Epithelial cell of proximal tubule (primary cell): ENCODE measurements at regions not wholly inside any gene's neighbourhood (a gene's known extent, or its start where the extent isn't known, plus 50 kb on each side); places are given as distances from the start of the nearest gene placed in this dataset.

Experiments used
- DNase-seq: peaks from one replicate; pipeline ENCODE4 v3.0.0-alpha.2; 2011; ENCODE audit warnings: low read depth
- H3K4me3 ChIP-seq: 2 replicates; pipeline ENCODE4 v1.5.1; 2011; ENCODE audit warnings: low read depth, mild to moderate bottlenecking, low read length
- TF ChIP-seq, protein P1 (sequence below): conservative IDR thresholded peaks from 2 replicates; pipeline ENCODE4 v1.5.1; 2012; ENCODE audit warnings: low read depth, mild to moderate bottlenecking, low read length

DNA sequence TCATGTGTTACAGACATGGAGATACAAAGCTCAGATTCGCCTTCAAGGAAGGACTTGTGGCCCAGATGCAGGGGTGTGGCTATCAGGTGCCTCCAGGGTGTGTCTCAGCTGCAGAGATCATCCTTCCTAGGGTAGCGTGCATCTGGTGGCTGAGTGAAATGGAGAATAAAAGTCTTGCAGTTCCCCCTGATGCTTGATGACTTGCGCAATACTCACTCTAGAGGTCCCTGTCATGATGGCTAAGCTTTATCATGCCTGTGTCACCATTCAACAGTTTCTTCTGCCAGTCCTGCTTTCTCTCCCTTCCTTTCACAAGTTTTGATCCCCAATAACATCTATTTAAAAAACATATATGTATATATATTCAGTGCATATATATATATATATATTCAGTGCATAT lies 228.1 kb downstream of the PAX1 start:
- TF ChIP-seq, protein P1, sequence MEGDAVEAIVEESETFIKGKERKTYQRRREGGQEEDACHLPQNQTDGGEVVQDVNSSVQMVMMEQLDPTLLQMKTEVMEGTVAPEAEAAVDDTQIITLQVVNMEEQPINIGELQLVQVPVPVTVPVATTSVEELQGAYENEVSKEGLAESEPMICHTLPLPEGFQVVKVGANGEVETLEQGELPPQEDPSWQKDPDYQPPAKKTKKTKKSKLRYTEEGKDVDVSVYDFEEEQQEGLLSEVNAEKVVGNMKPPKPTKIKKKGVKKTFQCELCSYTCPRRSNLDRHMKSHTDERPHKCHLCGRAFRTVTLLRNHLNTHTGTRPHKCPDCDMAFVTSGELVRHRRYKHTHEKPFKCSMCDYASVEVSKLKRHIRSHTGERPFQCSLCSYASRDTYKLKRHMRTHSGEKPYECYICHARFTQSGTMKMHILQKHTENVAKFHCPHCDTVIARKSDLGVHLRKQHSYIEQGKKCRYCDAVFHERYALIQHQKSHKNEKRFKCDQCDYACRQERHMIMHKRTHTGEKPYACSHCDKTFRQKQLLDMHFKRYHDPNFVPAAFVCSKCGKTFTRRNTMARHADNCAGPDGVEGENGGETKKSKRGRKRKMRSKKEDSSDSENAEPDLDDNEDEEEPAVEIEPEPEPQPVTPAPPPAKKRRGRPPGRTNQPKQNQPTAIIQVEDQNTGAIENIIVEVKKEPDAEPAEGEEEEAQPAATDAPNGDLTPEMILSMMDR: no peak
- no peak overlapping the region for H3K4me3 ChIP-seq
- DNase-seq: no peak

- no peak overlapping the region for H3K4me3 ChIP-seq
- TF ChIP-seq, protein P1: no peak
- no peak for DNase-seq
Observed at GRCh38 chr20:21921251-21921650, 215.8 kb downstream of the PAX1 start.

DNA sequence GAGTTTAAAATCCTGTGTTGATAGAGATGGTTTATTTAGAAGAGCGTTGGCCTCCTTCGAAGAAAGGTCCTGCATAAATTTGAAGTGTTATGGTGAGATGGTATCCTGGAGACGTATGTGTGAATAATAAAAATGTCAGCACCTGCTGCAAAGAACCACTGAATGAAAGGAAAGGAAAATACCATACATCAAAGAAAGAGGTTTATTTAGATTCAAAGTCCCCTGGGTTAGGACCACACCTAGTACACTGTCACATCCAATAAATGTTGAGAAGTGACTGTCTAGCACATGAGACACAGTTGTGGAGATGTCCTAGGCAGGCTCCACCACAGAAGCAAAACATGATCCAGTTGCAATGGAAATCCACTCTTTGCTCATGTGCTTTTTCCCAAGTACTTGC lies 214.7 kb downstream of the PAX1 start:
- TF ChIP-seq, protein P1: no peak
- H3K4me3 ChIP-seq: no peak overlapping the region
- DNase-seq: no peak

GRCh38 chr20:21918398-21918797 lies 212.9 kb downstream of the PAX1 start:
- TF ChIP-seq, protein P1: no peak
- DNase-seq: no peak
- H3K4me3 ChIP-seq: no peak overlapping the region

DNA sequence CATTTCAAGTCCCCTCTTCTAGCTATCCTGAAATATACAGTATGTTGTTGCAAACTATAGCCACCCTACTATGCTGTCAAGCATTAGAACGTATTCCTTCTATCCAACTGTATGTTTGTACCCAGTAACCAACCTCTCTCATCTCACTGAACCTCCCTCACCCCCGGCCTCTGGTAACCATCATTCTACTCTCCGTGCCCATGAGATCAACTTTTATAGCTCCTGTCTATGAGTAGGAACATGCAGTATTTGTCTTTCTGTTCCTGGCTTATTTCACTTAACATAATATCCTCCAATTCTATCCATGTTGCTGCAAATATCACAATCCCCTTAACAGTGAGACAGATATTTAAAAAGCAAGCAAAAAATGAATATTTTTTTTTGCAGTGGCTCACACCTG lies 196.9 kb downstream of the PAX1 start:
- TF ChIP-seq, protein P1: no peak
- no peak for DNase-seq
- no peak overlapping the region for H3K4me3 ChIP-seq

- DNase-seq: no peak
Observed at GRCh38 chr20:21901470-21902275, 196.2 kb downstream of the PAX1 start.

GRCh38 chr20:21900431-21900830 lies 195.0 kb downstream of the PAX1 start:
- DNase-seq: no peak
- no peak overlapping the region for H3K4me3 ChIP-seq
- TF ChIP-seq, protein P1: no peak

More at GRCh38 chr20:21901470-21902275, 196.2 kb downstream of the PAX1 start:
- TF ChIP-seq, protein P1: no peak
- no peak overlapping the region for H3K4me3 ChIP-seq
